SK-N-SH (cell line): ENCODE measurements at regions not wholly inside any gene's neighbourhood (a gene's known extent, or its start where the extent isn't known, plus 50 kb on each side); places are given as distances from the start of the nearest gene placed in this dataset.

ENCODE experiments used
- CTCF ChIA-PET: fragments of 300-600, 350-600 bp; formaldehyde crosslinking; extraction: SDS; loops from one replicate; lab custom pipeline; 2021; lab: Yijun Ruan, JAX
- POLR2A ChIA-PET: fragments of 350-600 bp; sonication (Branson Sonifier 250); formaldehyde crosslinking; extraction: SDS; loops from one replicate; lab custom pipeline; 2020; ENCODE audit warnings: antibody characterized with exemption, inconsistent platforms; lab: Yijun Ruan, JAX
- DNase-seq: peaks from one replicate; pipeline ENCODE4 v3.0.0; 2012
- H2AFZ ChIP-seq: fragments of 200-600 bp; sonication (generic); 2 replicates; pipeline ENCODE4 v1.8.1; 2016; ENCODE audit warnings: antibody characterized with exemption, mild to moderate bottlenecking, low read depth
- H3F3A ChIP-seq: fragments of 200-600 bp; sonication (generic); replicated peaks from 2 replicates; pipeline ENCODE3; 2016; ENCODE audit warnings: antibody characterized with exemption, mild to moderate bottlenecking; ENCODE audit not compliant: insufficient read depth
- H3K27ac ChIP-seq, 2 experiments: fragments of 200-500 bp in 1 of 2; fragments of 200-600 bp in 1 of 2; sonication (Bioruptor generic) in 1 of 2; sonication (generic), shearing (Covaris generic) in 1 of 2; 2 replicates each; pipeline versions ENCODE4 v1.5.1 to v1.6.1; 2014 to 2016; ENCODE audit warnings: low read depth in 2 of 2, inconsistent platforms in 1 of 2, low read length in 1 of 2, mild to moderate bottlenecking in 1 of 2, mixed read lengths in 1 of 2
- H3K27me3 ChIP-seq: fragments of 200-600 bp; sonication (generic), shearing (Covaris generic); 2 replicates; pipeline ENCODE4 v1.6.1; 2016; ENCODE audit warnings: mixed run types; ENCODE audit not compliant: insufficient read depth
- H3K36me3 ChIP-seq, 2 experiments: fragments of 200-500 bp in 1 of 2; fragments of 200-600 bp in 1 of 2; sonication (Bioruptor generic) in 1 of 2; sonication (generic) in 1 of 2; replicated peaks in 1 of 2; 2 replicates each; pipeline versions ENCODE3 to v1.5.1; 2014 to 2016; ENCODE audit warnings: low read length in 1 of 2, mild to moderate bottlenecking in 1 of 2; ENCODE audit not compliant: insufficient read depth in 2 of 2, control insufficient read depth in 1 of 2
- H3K4me1 ChIP-seq, 2 experiments: fragments of 200-500 bp in 1 of 2; fragments of 200-600 bp in 1 of 2; sonication (Bioruptor generic) in 1 of 2; sonication (generic), shearing (Covaris generic) in 1 of 2; 2 replicates each; pipeline versions ENCODE4 v1.5.1 to v1.6.1; 2014 to 2016; ENCODE audit warnings: low read depth in 1 of 2, low read length in 1 of 2, mixed run types in 1 of 2; ENCODE audit not compliant: insufficient read depth in 2 of 2, control insufficient read depth in 1 of 2
- H3K4me2 ChIP-seq: fragments of 200-600 bp; sonication (generic), shearing (Covaris generic); 2 replicates; pipeline ENCODE4 v1.6.1; 2017; ENCODE audit warnings: mixed run types
- H3K4me3 ChIP-seq, 2 experiments: fragments of 200-500 bp in 1 of 2; fragments of 200-600 bp in 1 of 2; sonication (Bioruptor generic) in 1 of 2; sonication (generic), shearing (Covaris generic) in 1 of 2; 2 replicates each; pipeline versions ENCODE4 v1.5.1 to v1.8.1; 2014 to 2016; ENCODE audit warnings: low read depth in 2 of 2, inconsistent platforms in 1 of 2, low read length in 1 of 2, mild to moderate bottlenecking in 1 of 2, mixed read lengths in 1 of 2, moderate library complexity in 1 of 2
- H3K79me2 ChIP-seq: fragments of 200-600 bp; sonication (generic); 2 replicates; pipeline ENCODE4 v1.8.1; 2017; ENCODE audit warnings: mild to moderate bottlenecking; ENCODE audit not compliant: insufficient read depth
- H3K9ac ChIP-seq: fragments of 200-600 bp; sonication (generic); 2 replicates; pipeline ENCODE4 v1.6.1; 2017; ENCODE audit warnings: mixed run types
- H3K9me2 ChIP-seq: fragments of 200-600 bp; sonication (generic); 2 replicates; pipeline ENCODE4 v1.6.1; 2017; ENCODE audit warnings: mixed run types
- H3K9me3 ChIP-seq: fragments of 200-600 bp; sonication (generic); 2 replicates; pipeline ENCODE4 v1.6.1; 2017; ENCODE audit warnings: mixed run types, mild to moderate bottlenecking, moderate library complexity
- H4K20me1 ChIP-seq: fragments of 200-600 bp; sonication (generic); 2 replicates; pipeline ENCODE4 v1.6.1; 2017; ENCODE audit warnings: mild to moderate bottlenecking, mixed run types; ENCODE audit not compliant: insufficient read depth
- CHD2 ChIP-seq: fragments of 150-350 bp; IDR thresholded peaks from 2 replicates; pipeline ENCODE4 v1.6.1; 2018; ENCODE audit warnings: low read length; ENCODE audit not compliant: partially characterized antibody
- ELF1 ChIP-seq: IDR thresholded peaks from 2 replicates; pipeline ENCODE4 v1.4.0; 2012
- FOSL2 ChIP-seq: IDR thresholded peaks from 2 replicates; pipeline ENCODE4 v1.4.0; 2012; ENCODE audit warnings: low read depth, mild to moderate bottlenecking, moderate library complexity, borderline replicate concordance
- FOXJ3 ChIP-seq: sonication (generic); formaldehyde crosslinking; IDR thresholded peaks from 2 replicates; pipeline ENCODE4 v1.5.1; 2020; ENCODE audit warnings: mild to moderate bottlenecking, missing genetic modification reagents
- GABPA ChIP-seq: IDR thresholded peaks from 2 replicates; pipeline ENCODE4 v1.4.0; 2012; ENCODE audit warnings: low read depth, mild to moderate bottlenecking
- JUND ChIP-seq: IDR thresholded peaks from 2 replicates; pipeline ENCODE4 v1.4.0; 2012
- NRF1 ChIP-seq: IDR thresholded peaks from 2 replicates; pipeline ENCODE4 v1.6.1; 2012; ENCODE audit warnings: low read depth, mild to moderate bottlenecking, low read length
- RXRA ChIP-seq: IDR thresholded peaks from 2 replicates; pipeline ENCODE4 v1.4.0; 2012; ENCODE audit warnings: low read depth, mild to moderate bottlenecking, borderline replicate concordance
- SIN3A ChIP-seq: IDR thresholded peaks from 2 replicates; pipeline ENCODE4 v1.6.1; 2012; ENCODE audit warnings: low read depth, mild to moderate bottlenecking, low read length, moderate library complexity, borderline replicate concordance
- TAF1 ChIP-seq: IDR thresholded peaks from 2 replicates; pipeline ENCODE4 v1.6.1; 2012; ENCODE audit warnings: low read depth, mild to moderate bottlenecking, low read length, moderate library complexity, borderline replicate concordance
- TEAD4 ChIP-seq: IDR thresholded peaks from 2 replicates; pipeline ENCODE4 v1.4.0; 2012; ENCODE audit warnings: mild to moderate bottlenecking, borderline replicate concordance; ENCODE audit not compliant: insufficient read depth
- YY1 ChIP-seq: IDR thresholded peaks from 2 replicates; pipeline ENCODE4 v1.4.0; 2012; ENCODE audit warnings: low read depth, mild to moderate bottlenecking
- WGBS: methylation state at CpG from one replicate; pipeline ENCODE4 v1.1.6; 2017; ENCODE audit warnings: low lambda C conversion rate; 5-methylcytosine and 5-hydroxymethylcytosine counted together
- TF ChIP-seq, protein P1 (sequence below): IDR thresholded peaks from 2 replicates; pipeline ENCODE4 v1.4.0; 2012; ENCODE audit warnings: low read depth, borderline replicate concordance
- TF ChIP-seq, protein P2 (sequence below): fragments of 200-600 bp; sonication (generic); IDR thresholded peaks from 2 replicates; pipeline ENCODE4 v1.6.1; 2017; ENCODE audit warnings: antibody characterized with exemption, mild to moderate bottlenecking, moderate library complexity
- TF ChIP-seq, protein P3 (sequence below): IDR thresholded peaks from 2 replicates; pipeline ENCODE4; 2012
- TF ChIP-seq, protein P4 (sequence below): IDR thresholded peaks from 2 replicates; pipeline ENCODE4 v1.4.0; 2012; ENCODE audit warnings: low read depth, borderline replicate concordance
- TF ChIP-seq, protein P5 (sequence below): fragments of 150-350 bp; IDR thresholded peaks from 2 replicates; pipeline ENCODE4 v1.6.1; 2016; ENCODE audit warnings: mild to moderate bottlenecking, low read depth, low read length

DNA sequence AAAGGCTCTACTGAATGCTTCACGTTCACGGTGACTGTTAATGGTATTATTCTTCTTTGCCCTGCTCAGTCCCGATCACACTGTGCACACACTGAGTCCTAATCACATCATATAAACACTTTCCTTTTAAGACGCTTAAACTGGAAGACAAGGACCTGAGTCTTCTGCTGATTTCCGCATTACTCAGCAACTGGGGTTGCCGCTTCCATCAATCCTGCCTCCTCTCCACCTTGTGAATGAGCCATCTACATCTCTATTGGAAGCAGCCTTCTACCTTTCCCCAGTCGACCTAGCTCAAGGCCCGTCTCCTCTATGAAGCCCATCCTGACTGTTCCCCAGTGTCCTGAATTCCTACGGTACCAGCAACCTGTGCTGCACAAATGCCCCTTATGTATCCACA, 104.7 kb downstream of the NCOR2 start:
- ChIA-PET POLR2A (no interaction called here), CTCF (no interaction called here)
- TF ChIP-seq FOSL2: no peak
- no peak for TF ChIP-seq TEAD4
- no peak for TF ChIP-seq NRF1
- TF ChIP-seq, protein P1, sequence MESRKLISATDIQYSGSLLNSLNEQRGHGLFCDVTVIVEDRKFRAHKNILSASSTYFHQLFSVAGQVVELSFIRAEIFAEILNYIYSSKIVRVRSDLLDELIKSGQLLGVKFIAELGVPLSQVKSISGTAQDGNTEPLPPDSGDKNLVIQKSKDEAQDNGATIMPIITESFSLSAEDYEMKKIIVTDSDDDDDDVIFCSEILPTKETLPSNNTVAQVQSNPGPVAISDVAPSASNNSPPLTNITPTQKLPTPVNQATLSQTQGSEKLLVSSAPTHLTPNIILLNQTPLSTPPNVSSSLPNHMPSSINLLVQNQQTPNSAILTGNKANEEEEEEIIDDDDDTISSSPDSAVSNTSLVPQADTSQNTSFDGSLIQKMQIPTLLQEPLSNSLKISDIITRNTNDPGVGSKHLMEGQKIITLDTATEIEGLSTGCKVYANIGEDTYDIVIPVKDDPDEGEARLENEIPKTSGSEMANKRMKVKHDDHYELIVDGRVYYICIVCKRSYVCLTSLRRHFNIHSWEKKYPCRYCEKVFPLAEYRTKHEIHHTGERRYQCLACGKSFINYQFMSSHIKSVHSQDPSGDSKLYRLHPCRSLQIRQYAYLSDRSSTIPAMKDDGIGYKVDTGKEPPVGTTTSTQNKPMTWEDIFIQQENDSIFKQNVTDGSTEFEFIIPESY: no peak
- no peak for TF ChIP-seq CHD2
- TF ChIP-seq ELF1: no peak
- peaks cover 15 to 52% of the 10 kb centered on the region in 2 experiments for H3K36me3 ChIP-seq
- no peak overlapping the region for H2AFZ ChIP-seq
- H3K4me1 ChIP-seq: peaks cover 0 to 12% of the 10 kb centered on the region in 2 experiments; a peak in 2 of 4 replicates
- no peaks in the 10 kb centered on the region for H3K9me3 ChIP-seq
- H3K4me3 ChIP-seq: no peak overlapping the region
- peak overlapping the region in 1 of 2 experiments; percentile 18; a peak in 1 of 4 replicates for H3K27ac ChIP-seq
- no peak overlapping the region for H3K9ac ChIP-seq
- H3K4me2 ChIP-seq: no peak overlapping the region
- H3F3A ChIP-seq: peaks cover 9% of the 10 kb centered on the region
- WGBS: 87% methylated on average over 9 of the region's 9 CpGs
- DNase-seq: no peak
- no peaks in the 10 kb centered on the region for H3K27me3 ChIP-seq
- peaks cover 47% of the 10 kb centered on the region for H4K20me1 ChIP-seq
- H3K9me2 ChIP-seq: no peaks in the 10 kb centered on the region
- H3K79me2 ChIP-seq: peaks cover 23% of the 10 kb centered on the region; the same call in 1 of the 2 replicates

DNA sequence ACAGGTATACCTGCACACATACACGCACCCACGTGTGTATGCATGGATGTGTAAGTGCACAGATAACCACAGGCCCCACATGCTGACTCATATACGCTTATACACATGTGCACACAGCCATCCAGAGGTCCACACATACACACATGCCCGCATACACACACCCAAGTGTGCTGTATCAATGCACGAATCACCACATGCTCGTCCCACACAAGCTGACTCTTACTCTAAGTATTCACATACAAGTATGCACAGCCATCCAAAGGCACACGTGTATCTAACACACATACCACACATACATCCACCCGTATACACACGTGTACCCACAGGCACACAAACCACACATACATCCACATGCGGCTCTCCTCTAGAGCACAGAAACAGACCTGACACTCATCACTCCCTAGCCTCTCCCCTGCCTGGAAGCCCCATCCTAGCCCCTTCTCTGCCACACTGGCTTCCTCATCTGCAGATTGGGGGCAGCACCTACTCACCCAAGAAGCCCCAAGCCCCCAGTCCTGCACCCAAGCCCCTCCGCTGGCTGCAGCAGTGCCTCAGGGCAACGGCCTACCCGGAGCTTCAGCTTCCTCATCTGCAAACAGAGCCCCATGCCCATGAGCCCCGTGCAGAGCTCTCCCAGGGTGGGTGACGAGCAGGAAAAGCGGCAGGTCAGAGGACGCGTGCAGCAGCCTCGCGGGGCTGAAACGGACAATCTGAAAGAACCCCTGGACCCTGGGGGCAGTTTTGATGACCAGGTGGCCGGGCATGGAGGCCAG, 105.4 kb downstream of the NCOR2 start:
- Histone ChIP-seq H3K4me1 (peaks cover 0 to 12% of the 10 kb centered on the region in 2 experiments; a peak in 2 of 4 replicates), H3F3A (peaks cover 9% of the 10 kb centered on the region), H4K20me1 (peaks cover 53% of the 10 kb centered on the region), H3K9me2 (no peaks in the 10 kb centered on the region), H3K4me3 (no peak overlapping the region), H3K4me2 (no peak overlapping the region), H2AFZ (no peak overlapping the region), H3K9me3 (no peaks in the 10 kb centered on the region), H3K79me2 (peaks cover 23% of the 10 kb centered on the region; the same call in 1 of the 2 replicates), H3K27ac (no peak overlapping the region; a peak in 1 of 4 replicates), H3K27me3 (no peaks in the 10 kb centered on the region), H3K36me3 (peaks cover 15 to 52% of the 10 kb centered on the region in 2 experiments), H3K9ac (no peak overlapping the region)
- CTCF ChIA-PET: interaction anchor here (0.7 kb wide), 1 partner anchor 38 kb away, joined by 3 read pairs; no protein-coding TSS in a partner anchor
- POLR2A ChIA-PET: no interaction called here
- no peak for DNase-seq
- 93% methylated on average over 19 of the region's 22 CpGs for WGBS
- no peak for TF ChIP-seq YY1
- TF ChIP-seq RXRA: no peak
- TF ChIP-seq JUND: no peak
- TF ChIP-seq, protein P2, sequence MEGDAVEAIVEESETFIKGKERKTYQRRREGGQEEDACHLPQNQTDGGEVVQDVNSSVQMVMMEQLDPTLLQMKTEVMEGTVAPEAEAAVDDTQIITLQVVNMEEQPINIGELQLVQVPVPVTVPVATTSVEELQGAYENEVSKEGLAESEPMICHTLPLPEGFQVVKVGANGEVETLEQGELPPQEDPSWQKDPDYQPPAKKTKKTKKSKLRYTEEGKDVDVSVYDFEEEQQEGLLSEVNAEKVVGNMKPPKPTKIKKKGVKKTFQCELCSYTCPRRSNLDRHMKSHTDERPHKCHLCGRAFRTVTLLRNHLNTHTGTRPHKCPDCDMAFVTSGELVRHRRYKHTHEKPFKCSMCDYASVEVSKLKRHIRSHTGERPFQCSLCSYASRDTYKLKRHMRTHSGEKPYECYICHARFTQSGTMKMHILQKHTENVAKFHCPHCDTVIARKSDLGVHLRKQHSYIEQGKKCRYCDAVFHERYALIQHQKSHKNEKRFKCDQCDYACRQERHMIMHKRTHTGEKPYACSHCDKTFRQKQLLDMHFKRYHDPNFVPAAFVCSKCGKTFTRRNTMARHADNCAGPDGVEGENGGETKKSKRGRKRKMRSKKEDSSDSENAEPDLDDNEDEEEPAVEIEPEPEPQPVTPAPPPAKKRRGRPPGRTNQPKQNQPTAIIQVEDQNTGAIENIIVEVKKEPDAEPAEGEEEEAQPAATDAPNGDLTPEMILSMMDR: no peak
- TF ChIP-seq SIN3A: no peak
- TF ChIP-seq, protein P3, sequence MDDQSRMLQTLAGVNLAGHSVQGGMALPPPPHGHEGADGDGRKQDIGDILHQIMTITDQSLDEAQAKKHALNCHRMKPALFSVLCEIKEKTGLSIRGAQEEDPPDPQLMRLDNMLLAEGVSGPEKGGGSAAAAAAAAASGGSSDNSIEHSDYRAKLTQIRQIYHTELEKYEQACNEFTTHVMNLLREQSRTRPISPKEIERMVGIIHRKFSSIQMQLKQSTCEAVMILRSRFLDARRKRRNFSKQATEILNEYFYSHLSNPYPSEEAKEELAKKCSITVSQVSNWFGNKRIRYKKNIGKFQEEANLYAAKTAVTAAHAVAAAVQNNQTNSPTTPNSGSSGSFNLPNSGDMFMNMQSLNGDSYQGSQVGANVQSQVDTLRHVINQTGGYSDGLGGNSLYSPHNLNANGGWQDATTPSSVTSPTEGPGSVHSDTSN: no peak
- TF ChIP-seq TAF1: no peak
- TF ChIP-seq FOXJ3 (CRISPR knock-in tag): no peak
- no peak for TF ChIP-seq GABPA
- TF ChIP-seq, protein P4, sequence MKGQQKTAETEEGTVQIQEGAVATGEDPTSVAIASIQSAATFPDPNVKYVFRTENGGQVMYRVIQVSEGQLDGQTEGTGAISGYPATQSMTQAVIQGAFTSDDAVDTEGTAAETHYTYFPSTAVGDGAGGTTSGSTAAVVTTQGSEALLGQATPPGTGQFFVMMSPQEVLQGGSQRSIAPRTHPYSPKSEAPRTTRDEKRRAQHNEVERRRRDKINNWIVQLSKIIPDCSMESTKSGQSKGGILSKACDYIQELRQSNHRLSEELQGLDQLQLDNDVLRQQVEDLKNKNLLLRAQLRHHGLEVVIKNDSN: no peak
- TF ChIP-seq, protein P5, sequence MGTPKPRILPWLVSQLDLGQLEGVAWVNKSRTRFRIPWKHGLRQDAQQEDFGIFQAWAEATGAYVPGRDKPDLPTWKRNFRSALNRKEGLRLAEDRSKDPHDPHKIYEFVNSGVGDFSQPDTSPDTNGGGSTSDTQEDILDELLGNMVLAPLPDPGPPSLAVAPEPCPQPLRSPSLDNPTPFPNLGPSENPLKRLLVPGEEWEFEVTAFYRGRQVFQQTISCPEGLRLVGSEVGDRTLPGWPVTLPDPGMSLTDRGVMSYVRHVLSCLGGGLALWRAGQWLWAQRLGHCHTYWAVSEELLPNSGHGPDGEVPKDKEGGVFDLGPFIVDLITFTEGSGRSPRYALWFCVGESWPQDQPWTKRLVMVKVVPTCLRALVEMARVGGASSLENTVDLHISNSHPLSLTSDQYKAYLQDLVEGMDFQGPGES: no peak
- TF ChIP-seq, protein P1: no peak
